B cell (primary cell): ENCODE measurements at regions not wholly inside any gene's neighbourhood (a gene's known extent, or its start where the extent isn't known, plus 50 kb on each side); places are given as distances from the start of the nearest gene placed in this dataset.

Experiments
- CTCF ChIP-seq: fragments of 200-600 bp; IDR thresholded peaks from one replicate; pipeline ENCODE4 v1.8.0; 2022; ENCODE audit warnings: antibody characterized with exemption, mild to moderate bottlenecking
- EZH2 ChIP-seq: IDR thresholded peaks from 2 replicates; pipeline ENCODE4 v1.6.1; 2012; ENCODE audit warnings: borderline replicate concordance, low read depth, mild to moderate bottlenecking, moderate library complexity, low read length; ENCODE audit not compliant: insufficient read depth, poor library complexity, severe bottlenecking

DNA sequence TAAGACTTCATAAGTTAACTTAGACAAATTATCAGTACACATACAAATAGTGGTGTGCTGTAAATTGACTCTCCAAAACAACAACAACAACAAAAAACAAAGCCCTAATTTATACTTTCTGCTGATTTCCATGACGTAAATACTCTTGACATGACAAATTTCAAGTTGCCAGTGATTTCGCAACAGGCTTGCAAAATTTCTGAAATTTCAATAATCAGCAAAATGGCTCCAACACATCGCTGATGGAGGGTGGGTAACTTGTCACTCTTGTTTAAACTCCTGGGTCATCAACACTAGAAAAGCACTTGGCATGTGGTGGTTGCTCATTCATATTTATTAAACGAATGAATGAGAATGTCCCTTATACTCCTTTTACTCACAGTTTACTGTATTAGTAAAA is 205.2 kb upstream of the SATB1 start:
- no peak for TF ChIP-seq CTCF
- no peak for TF ChIP-seq EZH2
